RPMI8226 (cell line): ENCODE measurements at regions not wholly inside any gene's neighbourhood (a gene's known extent, or its start where the extent isn't known, plus 50 kb on each side); places are given as distances from the start of the nearest gene placed in this dataset.

ENCODE experiments used
- DNase-seq: peaks from one replicate; pipeline ENCODE4 v3.0.0-alpha.2; 2015

DNA sequence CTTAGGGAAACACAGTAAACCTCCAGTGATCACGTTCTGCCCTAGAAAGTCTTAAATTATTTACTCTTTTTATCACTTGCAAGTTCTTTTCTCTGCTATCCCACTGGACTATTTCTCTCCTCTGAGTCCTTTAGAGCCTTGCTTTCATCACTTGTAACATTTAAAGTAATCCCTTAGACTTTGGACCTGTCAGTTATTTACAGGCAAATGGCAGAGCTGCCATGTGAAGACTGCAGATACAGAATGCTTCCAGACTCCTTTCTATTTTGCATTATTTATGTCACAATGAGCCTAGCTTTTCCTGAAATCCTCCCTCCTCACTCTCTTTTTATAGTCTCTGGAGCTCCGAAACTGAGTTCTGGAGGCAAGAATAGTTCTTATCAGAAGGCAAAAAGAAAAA is 325.6 kb upstream of the TRIB2 start:
- no peak for DNase-seq

DNA sequence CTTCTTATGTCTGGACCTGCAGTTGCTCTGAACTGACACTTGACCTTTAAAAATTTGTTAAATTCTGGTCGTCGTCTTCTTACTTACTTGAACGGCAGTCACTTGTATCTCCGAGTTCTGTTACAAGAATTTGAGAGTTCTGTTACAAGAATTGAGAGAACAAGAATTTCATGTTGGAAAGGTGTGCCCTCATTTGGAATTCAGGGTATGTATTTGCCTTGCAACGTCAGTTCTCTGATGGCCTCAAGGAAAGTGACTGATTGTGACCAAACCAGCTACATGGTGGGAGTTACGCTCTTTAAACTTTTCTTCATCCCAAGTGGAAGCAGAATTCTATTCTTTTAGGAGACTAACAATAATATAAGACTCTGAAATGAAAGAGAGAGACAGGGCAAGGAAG is 320.0 kb upstream of the TRIB2 start:
- no peak for DNase-seq

DNA sequence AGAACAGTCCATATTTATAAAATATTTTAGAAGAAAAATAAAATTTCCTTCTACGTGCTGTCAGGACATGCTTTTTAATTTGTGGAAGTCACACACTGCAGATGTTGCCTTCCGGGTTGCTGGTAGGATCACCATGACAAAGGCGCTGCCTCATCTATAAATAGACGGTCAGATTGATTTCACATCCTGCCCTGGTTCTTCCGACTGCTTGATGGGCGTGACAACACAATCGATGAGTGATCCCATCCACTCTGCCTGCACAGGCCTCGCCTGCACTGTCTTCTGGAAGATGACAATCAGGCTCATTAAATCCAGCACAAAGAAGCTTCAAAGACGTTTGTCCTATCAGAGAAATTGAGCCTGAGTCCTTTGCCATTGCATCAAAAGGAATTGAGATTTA is 318.9 kb upstream of the TRIB2 start:
- no peak for DNase-seq

DNA sequence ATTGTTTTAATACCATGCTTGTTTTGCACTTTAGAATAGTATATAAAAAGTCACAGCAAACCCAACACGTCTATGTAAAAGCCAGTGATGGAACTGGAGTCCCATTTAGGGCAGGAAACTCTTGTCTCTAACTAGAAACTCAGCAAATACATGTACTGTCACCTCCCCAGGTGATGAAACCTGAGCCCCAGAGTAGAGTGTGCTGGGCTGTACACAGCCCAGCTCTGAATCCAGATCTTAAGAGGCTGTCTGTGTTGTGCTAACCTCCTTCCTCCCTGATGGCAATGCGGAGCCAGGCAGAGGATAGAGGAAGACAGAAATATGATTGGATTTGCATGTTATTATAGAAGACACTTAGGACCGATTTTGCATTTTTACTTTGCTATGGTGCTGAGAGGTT is 317.5 kb upstream of the TRIB2 start:
- DNase-seq = no peak

DNA sequence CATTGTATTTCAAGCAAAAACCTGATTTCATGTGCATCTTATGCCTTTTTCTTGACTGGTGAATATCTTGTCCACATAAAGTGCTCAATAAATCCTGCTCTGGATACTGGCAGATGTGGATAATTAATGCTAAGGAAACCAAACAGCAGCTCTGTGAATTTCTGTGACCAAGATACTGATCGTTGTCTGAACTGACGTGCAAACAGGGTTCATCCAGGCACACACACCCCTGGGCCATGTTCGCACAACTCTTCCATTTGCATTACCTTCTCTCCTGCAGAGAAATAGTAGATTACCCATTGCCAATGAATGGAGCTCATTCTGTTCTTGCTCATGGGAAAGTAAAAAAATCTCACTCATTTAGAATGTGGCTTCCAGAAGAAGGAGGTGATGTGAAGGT is 316.2 kb upstream of the TRIB2 start:
- no peak for DNase-seq

DNA sequence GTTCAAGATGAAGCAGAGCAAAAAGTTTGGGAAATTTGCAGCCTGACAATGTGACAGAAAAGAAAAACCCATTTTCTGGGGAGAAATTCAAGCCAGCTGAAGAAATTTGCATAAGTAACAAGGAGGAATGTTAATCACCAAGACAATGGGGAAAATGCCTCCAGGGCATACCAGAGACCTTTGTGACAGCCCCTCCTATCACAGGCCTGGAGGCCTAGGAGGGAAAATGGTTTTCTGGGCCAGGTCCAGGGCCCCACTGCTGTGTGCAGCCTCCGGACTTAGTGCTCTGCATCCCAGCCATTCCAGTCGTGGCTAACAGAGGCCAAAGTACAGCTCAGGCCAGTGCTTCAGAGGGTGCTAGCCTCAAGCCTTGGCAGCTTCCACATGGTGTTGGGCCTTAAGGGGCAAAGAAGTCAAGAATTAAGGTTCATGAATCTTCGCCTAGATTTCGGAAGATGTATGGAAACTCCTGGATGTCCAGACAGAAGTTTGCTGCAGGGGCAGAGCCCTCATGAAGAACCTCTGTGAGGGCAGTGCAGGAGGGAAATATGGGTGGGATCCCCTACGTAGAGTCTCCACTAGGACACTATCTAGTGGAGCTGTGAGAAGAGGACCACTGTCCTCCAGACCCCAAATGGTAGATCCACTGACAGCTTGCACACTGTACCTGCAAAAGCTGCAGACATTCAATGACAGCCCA is 314.1 kb upstream of the TRIB2 start:
- no peak for DNase-seq

DNA sequence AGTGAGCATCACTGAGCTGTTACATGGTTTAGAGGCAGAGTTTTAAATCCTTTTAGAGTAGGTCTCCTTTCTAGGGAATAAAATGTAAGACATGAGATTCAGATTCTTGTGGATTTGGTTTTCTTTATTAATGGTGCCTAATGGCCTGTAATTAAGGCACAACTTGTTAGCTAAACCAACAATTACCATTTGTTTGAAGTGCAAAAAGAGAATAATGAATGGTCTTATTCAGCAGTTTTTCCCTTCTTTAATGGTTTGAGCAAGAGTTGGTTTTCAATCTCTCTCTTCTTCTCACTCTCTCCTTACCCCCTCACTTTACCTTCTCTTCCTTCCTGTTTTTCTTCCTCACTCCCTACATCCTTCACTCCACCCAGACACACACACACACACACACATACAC is 312.2 kb upstream of the TRIB2 start:
- DNase-seq = no peak

DNA sequence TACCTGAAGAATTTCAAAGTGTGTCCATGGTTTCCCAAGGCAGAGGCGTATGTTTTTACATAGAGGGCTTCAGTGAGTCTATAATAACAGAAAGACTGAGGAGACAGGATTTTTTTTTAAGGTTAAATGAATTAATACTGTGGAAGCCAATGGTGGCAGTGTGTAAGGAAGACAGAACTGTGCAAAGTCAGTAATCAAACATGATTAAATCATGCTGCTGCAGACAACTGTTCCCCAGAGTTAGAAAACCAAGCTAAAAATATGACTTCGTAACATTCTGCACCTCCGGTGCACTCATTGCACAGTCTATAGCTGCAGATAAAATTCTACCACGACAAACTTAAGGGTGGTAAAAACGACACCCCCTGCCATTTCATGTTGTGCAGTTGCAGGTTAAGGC is 309.6 kb upstream of the TRIB2 start:
- no peak for DNase-seq

DNA sequence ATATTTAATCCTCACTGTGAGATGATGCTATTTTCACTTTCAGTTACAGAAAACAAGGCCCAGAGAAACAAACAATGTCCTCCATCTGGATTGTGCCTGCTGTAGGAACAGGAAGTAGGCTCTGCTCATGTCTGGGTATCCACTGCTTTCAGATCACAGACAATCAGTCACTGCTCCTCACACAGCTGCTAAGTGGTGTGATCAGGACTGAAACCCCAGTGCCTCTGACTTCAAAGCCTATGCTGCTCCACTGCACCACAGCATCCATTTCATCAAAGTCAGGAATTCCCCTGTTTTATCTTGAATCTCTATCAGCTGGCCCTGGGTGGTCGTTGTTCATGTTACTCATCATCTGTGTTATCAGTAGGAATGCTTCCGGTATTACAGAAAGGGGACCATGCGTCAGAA is 303.8 kb upstream of the TRIB2 start:
- no peak for DNase-seq

DNA sequence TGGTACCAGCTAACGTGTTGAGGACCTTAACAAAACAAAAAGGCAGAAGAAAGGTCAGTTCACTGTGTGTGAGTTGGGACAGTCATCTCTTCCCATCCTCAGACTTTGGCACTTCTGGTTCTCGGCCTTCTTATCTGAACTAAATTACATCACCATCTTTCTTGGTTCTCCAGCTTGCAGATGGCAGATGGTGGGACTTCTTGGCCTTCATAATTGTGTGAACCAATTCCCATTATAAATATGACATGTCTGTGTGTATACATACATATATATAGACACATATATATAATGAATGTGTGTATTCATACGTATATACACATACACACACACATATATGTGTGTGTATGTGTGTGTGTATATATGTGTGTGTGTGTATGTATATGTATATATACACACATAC is 301.2 kb upstream of the TRIB2 start:
- no peak for DNase-seq

DNA sequence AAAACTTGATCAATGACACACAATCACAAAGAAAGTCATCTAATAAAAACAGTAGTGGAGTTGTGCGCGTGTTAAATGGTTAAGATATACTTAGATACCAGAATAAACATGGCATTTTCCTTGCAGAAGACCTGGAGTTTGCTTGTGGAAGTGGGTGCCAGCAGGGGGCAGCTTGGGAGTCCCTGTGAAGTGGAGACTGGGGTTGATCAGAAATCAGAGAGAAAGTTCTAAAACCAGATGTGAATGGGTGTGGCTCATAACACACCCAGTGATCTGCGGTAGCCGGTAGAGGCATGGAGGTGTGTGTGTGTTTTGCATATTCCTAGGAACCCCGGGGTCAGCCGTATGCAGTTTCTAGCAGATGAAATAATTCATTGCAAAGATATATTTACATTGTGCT is 300.1 kb upstream of the TRIB2 start:
- peak; percentile 6 for DNase-seq

DNA sequence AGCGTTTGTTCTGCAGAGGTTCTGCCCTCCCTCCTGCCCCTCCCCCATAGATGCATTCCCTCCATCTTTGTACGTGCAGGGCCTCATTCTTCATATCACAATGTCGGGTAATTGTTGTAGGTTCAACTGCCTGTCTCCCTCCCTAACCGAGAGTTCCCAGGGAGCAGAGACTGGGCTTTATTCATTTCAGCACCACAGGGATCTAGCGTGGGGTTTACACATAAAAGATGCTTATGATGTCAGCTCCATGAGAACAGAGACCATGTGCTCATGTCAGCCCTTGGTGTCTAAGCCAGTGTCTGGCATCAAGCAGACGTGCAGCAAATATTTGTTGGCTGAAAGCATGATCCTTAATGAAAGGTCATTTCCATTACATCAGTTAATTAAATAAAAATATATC is 298.9 kb upstream of the TRIB2 start:
- DNase-seq = no peak

DNA sequence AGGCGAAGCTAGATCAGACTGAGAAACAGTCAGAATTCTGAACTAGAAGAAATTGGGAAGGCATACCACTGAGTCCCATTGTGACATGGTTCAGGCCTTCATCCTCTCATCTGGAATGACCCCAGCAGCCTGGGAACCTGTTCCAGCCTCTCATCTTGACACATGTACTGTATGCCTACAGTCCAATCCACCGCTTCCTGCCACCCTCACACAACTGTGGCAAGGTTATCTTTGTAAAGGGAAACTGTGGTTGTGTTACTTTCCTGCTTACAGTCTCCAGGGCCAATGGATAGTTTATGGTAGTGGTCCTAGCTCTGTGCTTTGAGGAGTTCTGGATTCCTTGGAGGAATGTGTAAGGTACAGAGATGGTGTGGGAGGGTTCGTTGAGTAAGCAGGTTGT is 296.9 kb upstream of the TRIB2 start:
- DNase-seq = no peak

DNA sequence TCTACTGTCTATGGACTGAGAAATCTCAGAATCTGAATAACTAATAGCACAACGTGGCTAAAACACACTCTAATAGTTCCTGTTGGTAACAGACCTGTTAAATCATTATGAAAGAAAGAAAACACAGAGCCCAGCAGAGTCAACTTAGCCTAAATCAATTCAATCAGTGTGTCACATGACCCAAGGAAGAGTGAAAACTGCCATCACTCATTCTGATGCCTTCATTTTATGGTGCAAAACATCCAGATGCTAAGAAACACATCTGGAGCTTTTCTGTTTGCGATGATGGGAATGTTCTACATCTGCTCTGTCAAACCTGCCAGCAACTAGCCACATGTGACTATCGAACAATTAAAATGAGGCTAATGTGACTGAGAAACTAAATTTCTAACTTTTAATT is 295.7 kb upstream of the TRIB2 start:
- DNase-seq = no peak

DNA sequence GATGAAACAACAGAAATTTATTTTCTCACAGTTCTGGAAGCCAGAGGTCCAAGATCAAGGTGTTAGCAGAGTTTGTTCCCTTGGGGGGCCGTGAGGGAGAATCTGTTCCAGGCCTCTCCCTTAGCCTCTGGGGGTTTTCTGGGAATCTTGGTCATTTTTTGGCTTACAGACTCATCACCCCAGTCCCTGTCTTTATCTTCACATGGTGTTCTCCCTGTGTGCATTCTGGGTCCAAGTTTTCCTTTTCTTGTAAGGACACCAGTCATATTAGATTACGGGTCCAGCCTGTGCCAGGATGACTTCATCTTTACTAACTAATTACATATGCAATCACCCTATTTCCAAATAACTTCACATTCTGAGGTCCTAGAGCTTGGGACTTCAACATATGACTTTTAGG is 292.5 kb upstream of the TRIB2 start:
- no peak for DNase-seq

DNA sequence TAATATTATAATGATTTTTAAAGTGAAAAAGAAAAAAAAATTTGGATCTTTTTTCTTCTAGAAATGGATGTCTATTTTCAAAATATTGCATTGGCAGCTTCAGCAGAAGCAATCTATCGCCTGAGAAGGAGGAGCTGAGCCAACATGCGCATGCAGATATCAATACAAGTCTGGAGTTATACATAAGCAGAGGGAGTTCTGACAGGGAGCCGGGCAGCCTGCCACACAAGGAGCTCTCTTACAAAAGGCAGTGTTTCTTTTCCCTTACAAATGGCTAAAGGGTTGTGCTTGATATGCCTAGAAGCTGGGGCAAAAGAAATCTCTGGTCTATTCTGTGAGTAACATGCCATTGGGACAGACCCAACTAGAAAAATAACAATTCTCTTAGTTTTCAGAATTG is 291.9 kb upstream of the TRIB2 start:
- DNase-seq = no peak

DNA sequence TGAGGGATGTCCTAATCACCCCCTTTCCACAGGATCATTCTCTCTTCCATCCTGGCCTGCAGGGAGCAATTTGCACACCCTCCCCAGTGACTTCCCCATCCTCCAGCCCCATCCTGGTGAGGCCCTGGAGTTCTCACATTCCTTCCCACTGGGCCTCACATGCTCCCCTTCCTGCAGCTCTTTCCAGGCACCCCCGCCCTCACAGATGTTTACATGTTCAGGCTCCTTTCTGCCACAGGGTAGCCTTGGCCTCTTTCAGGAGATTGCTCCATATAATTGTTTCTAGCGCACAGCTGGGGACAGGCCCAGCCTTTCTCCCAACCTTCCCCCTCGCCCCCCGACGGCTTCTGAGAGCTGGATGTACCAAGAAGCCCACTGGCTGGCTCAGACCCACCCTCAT is 288.4 kb upstream of the TRIB2 start:
- DNase-seq = no peak

DNA sequence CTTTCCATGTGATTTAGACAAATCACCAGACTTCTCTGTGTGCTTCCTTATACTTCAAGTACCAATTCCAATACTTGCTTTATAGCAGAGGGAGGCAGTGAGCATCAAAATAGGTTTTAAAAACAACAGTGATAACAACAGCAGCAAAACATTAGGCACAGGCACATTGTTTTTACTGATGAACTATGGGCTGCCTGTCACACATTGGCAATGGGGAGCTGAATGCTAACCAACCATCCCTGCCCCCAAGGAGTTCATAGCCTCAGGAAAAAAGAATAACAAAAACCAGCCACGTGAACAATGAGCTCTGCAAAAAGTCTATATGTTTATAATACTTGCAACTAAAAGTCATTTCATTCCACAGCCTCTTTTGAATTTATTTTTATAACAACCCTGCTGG is 287.9 kb upstream of the TRIB2 start:
- DNase-seq = no peak

DNA sequence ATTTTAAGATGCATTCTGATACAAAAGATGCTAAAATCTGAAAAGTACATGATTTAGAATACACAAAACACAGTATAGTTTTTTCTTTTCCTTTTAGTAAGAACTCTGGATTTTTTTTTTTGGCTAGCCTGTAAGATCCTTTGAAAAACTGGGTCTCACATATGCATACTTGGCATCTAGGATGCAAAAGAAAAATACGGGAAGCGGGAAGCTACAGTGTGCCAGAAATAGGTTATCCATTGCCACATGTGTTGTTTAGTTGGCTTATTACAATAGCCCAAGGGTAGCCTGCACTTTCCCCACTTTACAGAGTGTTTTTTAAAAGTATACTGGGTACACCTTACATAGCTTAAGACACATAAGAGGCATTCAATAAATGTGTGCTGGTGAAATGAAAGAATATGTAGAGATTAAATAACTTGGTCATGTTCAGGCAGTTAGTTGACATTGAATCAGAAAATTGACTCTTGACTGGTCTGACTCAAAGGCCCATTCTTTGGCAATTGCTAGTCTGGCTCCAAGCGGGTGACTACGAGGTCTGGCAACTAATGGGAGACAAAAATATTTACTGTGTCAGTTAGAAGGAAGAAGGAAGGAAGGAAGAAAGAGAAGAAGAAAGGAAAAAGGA is 286.8 kb upstream of the TRIB2 start:
- DNase-seq = no peak

DNA sequence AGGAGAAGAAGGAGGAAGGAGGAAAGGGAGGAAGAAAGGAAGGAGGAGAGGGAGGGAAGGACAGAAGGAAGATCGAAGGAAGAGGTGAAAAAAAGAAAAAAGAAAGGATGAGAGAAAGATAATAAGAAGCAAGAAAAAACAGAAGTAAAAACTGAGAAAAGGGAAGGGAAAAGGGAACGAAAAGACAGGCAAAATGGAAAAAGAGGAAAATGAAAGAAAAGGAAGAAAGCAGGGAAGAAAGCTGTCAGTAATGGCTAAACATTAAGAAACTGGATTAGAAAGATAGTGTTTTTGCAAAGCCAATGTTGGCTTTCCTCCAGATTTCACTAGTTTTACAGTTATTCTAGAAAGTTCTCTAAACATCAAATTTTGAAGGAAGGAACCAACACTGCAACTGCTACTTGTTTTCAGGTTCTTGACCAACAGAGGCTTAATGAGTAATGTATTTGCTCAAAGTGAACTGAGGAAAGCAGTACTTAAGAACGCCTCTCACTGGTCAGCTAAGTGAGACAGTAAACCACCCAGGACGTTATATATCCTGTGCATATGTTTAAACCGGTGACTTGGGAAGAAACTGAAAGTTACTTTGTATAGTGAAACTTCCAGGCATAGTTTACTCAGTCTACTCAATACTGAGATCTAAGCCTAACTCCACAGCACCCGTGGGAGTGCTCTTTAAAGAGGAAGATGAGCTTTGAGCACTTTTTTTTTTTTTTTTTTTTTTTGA is 286.2 kb upstream of the TRIB2 start:
- peak; percentile 10 for DNase-seq

DNA sequence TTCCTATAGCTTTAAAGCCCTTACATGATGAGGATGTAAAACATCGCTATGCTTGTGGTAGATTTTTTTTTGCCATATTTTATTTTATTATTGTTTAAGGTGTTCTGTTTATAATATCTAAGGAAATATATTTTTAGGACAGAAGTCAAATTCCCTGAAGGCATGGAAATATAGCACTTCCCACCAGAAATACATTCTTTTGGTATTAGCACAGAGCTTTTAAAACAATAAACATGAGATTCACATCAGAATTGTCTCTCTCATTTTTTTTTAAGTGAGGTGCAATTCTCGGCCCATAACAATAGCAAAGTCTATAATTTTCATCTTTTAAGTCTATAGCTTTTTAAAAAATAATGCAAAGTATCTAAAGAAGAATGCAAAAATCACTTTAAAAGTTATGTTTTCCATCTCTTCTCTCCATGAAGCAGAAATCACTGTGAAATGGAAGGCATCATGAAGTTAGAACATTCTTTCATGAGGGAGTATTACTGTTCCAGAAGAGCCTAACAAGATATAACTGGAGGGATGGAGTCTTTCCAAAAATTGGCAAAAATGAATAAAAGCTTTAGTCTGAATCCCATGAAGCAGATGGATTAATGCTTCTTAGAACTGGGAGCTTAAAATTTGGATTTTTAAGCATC is 283.6 kb upstream of the TRIB2 start:
- DNase-seq = no peak

DNA sequence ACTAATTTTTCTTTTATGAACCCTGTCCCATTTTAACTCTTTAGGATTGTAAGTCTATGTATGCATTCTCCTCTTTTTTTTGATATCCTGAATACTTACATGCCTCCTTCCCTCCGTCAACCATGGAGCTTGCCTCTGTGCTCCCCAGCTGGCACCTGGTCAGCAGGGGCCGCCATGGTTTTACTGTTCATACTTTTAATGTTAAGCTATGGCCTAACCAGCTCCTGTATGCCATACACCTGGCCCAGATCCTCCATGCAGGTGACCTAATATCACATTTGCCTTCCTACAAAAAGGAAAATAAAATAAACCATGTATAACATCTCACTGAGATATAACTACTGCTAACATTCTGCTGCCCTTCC is 283.1 kb upstream of the TRIB2 start:
- no peak for DNase-seq

DNA sequence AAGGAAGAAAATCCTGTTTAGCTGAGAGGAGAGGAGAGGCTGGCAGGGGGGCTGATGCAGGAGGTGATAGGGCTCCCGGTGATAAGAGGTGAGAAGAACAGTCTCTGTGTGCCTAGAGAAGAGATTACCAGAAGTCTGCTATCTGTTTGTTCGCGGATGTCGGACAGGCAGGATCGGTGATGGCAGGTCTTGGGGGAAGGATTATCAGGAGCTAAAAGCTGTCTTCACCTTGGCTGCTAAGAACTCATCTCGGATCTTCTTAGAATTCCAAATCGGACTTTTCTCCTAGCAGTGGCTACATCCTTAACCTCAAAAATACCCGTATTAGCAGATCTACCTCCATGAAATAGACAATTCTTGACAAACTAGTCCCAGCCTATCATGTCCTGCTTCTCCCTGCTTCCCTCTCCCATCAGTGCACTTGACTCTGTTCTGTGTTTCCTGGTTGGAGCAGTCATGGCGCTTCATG is 282.1 kb upstream of the TRIB2 start:
- DNase-seq = no peak
